ENCODE measurements at regions not wholly inside any gene's neighbourhood (a gene's known extent, or its start where the extent isn't known, plus 50 kb on each side); places are given as distances from the start of the nearest gene placed in this dataset.

- DNase-seq (ENCODE audit: low read depth in 1 of 2, low spot score in 1 of 2): no peak
Measured at GRCh38 chrX:87727620-87728019, 210.0 kb downstream of the KLHL4 start.

GRCh38 chrX:87728024-87728423 is 210.4 kb downstream of the KLHL4 start:
- no peak for DNase-seq (ENCODE audit: low read depth in 1 of 2, low spot score in 1 of 2)

- DNase-seq (ENCODE audit: low read depth in 1 of 2, low spot score in 1 of 2): no peak
Measured at GRCh38 chrX:87728459-87728858, 210.9 kb downstream of the KLHL4 start.

GRCh38 chrX:87732133-87732532 is 214.5 kb downstream of the KLHL4 start:
- no peak for DNase-seq (ENCODE audit: low read depth in 1 of 2, low spot score in 1 of 2)

- DNase-seq (ENCODE audit: low read depth in 1 of 2, low spot score in 1 of 2): no peak
Measured at GRCh38 chrX:87736576-87736975, 219.0 kb downstream of the KLHL4 start.

- DNase-seq (ENCODE audit: low read depth in 1 of 2, low spot score in 1 of 2): no peak
Measured at GRCh38 chrX:87744391-87744790, 226.8 kb downstream of the KLHL4 start.

- DNase-seq (ENCODE audit: low read depth in 1 of 2, low spot score in 1 of 2): no peak
Measured at GRCh38 chrX:87755493-87755892, 237.9 kb downstream of the KLHL4 start.

GRCh38 chrX:87788976-87789375 is 271.4 kb downstream of the KLHL4 start:
- no peak for DNase-seq (ENCODE audit: low read depth in 1 of 2, low spot score in 1 of 2)

- DNase-seq (ENCODE audit: low read depth in 1 of 2, low spot score in 1 of 2): no peak
Measured at GRCh38 chrX:87798039-87798438, 280.4 kb downstream of the KLHL4 start.

GRCh38 chrX:87805829-87806490 is 288.4 kb downstream of the KLHL4 start:
- DNase-seq (ENCODE audit: low read depth in 1 of 2, low spot score in 1 of 2): no peak

- DNase-seq (ENCODE audit: low read depth in 1 of 2, low spot score in 1 of 2): no peak
Measured at GRCh38 chrX:87808576-87809243, 291.1 kb downstream of the KLHL4 start.

- DNase-seq (ENCODE audit: low read depth in 1 of 2, low spot score in 1 of 2): no peak
Measured at GRCh38 chrX:87813566-87813965, 296.0 kb downstream of the KLHL4 start.

GRCh38 chrX:87846956-87847355 is 329.4 kb downstream of the KLHL4 start:
- DNase-seq (ENCODE audit: low read depth in 1 of 2, low spot score in 1 of 2): no peak

GRCh38 chrX:87873347-87873941 is 355.8 kb downstream of the KLHL4 start:
- DNase-seq (ENCODE audit: low read depth in 1 of 2, low spot score in 1 of 2): no peak

- no peak for DNase-seq (ENCODE audit: low read depth in 1 of 2, low spot score in 1 of 2)
Measured at GRCh38 chrX:87874043-87874442, 356.4 kb downstream of the KLHL4 start.

GRCh38 chrX:87878926-87879325 is 361.3 kb downstream of the KLHL4 start:
- no peak for DNase-seq (ENCODE audit: low read depth in 1 of 2, low spot score in 1 of 2)

- no peak for DNase-seq (ENCODE audit: low read depth in 1 of 2, low spot score in 1 of 2)
Measured at GRCh38 chrX:87890437-87890836, 372.8 kb downstream of the KLHL4 start.

GRCh38 chrX:87895421-87895820 is 377.8 kb downstream of the KLHL4 start:
- DNase-seq (ENCODE audit: low read depth in 1 of 2, low spot score in 1 of 2): no peak

GRCh38 chrX:87896057-87896456 is 378.5 kb downstream of the KLHL4 start:
- no peak for DNase-seq (ENCODE audit: low read depth in 1 of 2, low spot score in 1 of 2)

- peak in 1 of 2 donors; percentile 3 for DNase-seq (ENCODE audit: low read depth in 1 of 2, low spot score in 1 of 2)
Measured at GRCh38 chrX:87900320-87900908, 382.8 kb downstream of the KLHL4 start.

GRCh38 chrX:87901060-87901459 is 383.5 kb downstream of the KLHL4 start:
- DNase-seq (ENCODE audit: low read depth in 1 of 2, low spot score in 1 of 2): no peak

GRCh38 chrX:87914726-87915125 is 397.1 kb downstream of the KLHL4 start:
- no peak for DNase-seq (ENCODE audit: low read depth in 1 of 2, low spot score in 1 of 2)

All from activated CD4-positive, alpha-beta T cell treated with anti-CD3 and anti-CD28 coated beads, Interleukin-2, amount 50 U/mL, for 24 hours (primary cell).